SH-SY5Y (cell line): ENCODE measurements at regions not wholly inside any gene's neighbourhood (a gene's known extent, or its start where the extent isn't known, plus 50 kb on each side); places are given as distances from the start of the nearest gene placed in this dataset.

Experiments
- GATA2 ChIP-seq: IDR thresholded peaks from 2 replicates; pipeline ENCODE4 v1.6.1; 2011; ENCODE audit warnings: mild to moderate bottlenecking, low read depth, low read length
- GATA3 ChIP-seq: IDR thresholded peaks from 2 replicates; pipeline ENCODE4 v1.6.1; 2011; ENCODE audit warnings: low read depth, mild to moderate bottlenecking, low read length, moderate library complexity

GRCh38 chr7:81298951-81299666 lies 380.3 kb upstream of the SEMA3C start:
- TF ChIP-seq GATA3 (no peak), GATA2 (no peak)
